Eye (tissue), 1 donor: ENCODE measurements at regions not wholly inside any gene's neighbourhood (a gene's known extent, or its start where the extent isn't known, plus 50 kb on each side); places are given as distances from the start of the nearest gene placed in this dataset.
"Not testable (repeated sequence)": the region's sequence is repeated elsewhere in the genome, so short reads cannot be mapped to it uniquely, and the experiment has no call there.

Source experiments
- DNase-seq: peaks from one replicate; pipeline ENCODE4 v3.0.0-alpha.2; 2015

DNA sequence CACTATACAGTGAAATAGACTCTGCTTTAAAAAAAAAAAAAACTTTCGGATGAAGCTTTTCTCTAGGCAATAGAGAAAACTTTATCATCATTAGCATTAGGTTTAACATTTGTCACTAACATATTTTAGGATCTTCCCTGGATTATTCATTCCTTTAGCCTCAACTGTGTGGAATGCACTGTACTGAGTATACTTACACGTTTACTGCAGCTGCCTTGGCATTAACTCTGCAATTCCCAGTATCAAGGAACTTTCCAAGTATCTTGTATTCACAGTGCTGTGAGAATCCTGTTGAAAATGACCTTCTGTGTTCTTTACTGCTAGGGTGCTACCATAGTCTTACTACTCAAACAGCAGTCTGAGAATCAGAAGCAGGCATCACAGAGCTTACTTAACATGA lies 328.2 kb upstream of the COL3A1 start:
- no peak for DNase-seq

DNA sequence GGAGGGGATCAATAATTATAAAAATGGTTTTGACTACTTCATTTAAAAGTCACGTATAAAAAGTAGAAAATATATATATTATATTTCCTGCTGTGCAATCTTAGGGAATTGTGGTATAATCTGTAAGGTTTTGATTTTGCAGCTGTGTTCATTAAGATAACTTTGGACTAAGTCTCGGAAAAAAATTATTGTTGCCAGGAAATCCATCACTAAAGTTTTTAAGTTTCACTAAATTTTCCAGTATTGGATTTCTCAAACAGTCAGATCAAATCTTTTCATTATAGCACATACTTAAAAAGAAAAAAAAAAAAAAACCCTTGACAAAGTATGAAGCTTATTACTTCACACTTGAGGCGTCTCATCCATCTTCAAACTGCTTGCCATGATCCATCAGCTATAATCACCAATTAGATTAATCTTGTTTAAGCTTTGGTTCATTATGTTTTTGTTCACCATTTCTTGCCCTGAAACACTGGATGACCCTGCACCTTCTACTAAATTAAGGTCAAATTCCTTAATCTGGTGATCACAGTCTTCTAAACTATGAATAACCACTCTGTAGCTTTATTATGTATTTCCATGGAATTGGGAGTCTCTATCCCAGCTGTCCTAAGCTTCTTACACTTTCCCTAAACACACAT lies 326.6 kb upstream of the COL3A1 start:
- peak; percentile 20 for DNase-seq

DNA sequence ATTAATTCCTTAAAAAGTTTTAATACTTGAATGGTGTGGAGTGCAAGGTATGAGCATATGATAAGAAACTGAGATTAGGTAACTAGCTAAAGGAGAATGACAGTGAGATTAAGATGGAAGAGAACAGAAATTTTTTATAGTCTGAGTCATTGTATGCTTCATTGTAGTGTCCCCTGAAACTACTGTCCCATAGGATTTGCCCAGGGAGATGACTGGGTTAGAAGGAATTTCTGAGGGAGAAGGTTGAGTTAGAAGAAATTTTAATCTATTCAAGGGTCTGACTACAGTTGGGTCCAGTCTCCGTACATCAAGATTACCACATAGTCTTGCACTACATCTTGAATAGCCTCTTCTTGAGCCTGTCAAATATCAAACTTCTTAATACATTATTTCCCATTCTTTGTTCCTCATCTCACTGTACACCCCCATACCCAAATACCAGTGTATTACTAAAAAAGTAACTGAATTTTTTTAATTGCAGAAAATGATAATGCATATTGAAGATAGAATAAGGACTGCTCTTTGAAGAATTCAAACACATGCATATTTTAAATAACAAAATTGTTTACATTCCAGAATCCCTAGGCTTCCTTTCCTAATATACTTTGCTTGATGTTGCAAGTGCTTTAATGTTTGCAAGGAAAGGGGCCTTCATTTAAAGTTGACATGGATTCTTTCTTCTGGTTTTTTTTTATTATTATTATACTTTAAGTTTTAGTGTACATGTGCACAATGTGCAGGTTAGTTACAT lies 314.3 kb upstream of the COL3A1 start:
- DNase-seq: no peak

DNA sequence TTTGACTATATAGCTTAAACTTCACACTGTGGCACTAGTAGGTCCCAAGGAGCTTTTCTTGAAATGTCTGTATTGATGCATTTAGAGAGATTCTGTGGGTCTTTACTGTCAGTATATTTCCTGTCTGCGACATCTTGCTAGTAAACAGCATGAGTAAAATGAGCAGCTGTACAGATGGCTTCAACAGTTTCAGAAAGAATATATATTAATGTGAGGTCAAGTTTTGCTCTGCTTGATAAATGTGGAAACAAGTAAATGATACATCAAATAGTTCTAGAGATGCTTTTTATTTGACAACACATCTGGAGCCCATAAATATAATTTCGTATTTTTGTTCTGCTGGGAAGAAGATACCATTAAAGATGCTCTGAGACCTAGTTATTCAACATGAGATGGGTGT lies 310.9 kb upstream of the COL3A1 start:
- DNase-seq: no peak

DNA sequence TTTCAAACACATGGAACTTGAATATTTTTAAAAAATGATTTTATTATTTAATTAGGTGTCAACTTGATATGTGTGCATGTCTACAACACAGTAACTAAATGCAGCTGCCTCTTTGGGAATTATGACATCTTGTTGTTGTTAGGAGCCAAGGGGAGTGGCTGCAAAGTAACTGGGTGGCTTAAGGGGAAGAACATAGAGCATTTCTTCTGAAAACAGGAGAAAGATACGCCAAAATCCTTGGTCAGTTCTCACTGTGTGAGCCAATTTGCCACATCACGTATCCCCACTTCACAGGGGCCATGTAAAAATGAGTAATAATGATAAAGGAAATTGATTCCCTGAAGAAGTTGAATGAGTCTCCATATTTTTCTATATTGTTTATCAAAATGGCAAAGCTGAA lies 309.8 kb upstream of the COL3A1 start:
- DNase-seq: peak; percentile 24

DNA sequence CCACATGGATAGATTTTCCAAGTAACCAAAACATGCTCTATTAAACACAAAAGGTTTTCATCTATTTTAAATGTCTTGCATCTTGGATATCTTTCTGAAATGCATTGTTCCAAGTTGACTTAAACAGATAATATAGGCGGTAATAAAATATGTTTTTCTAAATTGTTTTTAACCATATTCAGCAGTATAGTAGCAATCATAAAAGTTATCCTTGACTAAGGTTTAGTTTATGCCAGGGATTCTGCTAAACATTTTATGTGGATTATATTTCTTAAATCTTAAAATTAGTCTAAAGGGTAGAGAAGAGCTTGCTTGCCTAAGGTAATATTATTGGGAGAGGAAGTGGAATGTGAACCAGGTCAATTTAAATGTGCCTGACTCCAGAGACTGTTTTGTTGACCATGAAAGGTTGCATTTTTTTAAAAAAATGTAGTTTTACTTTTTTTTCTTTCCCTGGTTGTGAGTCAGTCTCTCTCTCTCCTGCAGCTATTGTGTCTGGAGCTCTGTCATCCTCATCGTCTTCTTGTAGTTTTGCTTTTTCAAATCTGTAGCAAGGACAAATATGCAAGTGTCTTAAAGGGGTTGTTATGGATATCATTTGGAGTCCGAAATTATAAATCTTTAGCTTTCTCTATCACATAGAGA lies 309.1 kb upstream of the COL3A1 start:
- peak; percentile 7 for DNase-seq

DNA sequence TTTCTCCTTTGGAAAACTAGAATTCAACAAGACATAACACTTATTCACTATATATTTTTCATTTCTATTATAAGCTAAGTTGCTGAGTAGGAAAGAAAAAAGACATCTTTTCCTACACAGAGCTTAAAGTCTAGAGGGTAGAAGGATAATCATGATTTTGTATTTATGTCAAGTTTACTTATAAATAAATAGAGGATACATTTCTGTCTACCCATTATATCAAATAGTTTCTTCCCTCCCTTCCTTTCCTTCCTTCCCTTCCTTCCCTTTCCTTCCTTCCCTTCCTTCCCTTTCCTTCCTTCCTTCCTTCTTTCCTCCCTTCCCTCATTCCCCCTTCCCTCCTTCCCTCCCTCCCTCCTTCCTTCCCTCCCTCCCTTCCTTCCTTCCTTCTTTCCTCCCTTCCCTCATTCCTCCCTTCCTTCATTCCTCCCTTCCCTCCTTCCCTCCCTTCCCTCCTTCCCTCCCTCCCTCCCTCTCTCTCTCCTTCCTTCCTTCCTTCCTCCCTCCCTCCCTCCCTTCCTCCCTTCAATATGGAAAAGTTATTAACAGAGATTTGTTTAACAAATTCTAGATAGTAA lies 308.4 kb upstream of the COL3A1 start:
- no peak for DNase-seq

DNA sequence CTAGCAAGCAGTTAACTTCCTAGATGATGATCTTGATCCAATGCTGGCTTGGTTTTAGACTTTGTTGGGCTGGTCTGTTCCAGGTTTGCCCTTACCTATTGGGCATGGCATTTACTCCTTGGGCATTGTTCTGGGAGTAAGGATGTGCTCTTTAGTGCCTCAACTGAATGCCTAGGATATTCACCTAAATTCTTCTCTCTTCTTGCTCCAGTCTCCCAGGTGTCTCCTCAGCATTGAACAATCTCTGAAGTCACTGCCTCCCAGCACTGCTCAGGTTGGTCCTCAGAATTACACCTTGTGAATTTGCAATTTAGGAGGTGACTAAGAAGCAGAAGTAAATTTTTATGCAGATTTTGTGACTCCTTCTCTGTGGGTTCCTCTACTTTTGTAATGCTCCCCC lies 307.7 kb upstream of the COL3A1 start:
- DNase-seq: no peak

DNA sequence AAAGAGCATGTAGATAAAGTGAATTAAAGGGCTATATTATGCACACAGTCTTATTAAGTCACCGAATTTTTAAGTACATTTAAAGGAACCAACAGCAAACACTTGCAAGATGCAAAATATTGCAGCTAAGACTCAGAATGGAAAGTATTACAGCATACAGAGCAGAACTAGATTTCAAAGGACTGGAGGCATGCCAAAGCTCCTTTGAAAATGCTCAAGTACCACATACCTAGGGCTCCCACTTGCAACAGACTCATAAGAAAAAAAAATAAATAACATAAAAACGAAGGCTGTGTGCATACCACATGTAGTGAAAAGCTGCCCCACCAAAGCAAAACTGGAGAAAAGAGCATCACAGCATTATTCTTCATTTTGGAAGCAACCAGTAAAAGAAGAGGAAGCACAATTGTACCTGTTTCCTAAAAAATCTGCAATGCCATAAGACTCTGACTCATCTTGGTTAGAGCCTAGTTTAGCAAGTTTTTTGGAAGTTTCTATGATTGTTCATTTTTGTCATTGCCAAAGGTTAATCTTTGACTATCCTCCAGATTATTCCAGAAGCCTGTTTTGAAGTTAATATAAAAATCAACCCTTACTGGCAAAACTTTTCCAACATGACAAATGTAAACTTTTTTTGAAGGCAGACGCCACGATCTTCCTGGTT lies 306.0 kb upstream of the COL3A1 start:
- DNase-seq: peak; percentile 31

DNA sequence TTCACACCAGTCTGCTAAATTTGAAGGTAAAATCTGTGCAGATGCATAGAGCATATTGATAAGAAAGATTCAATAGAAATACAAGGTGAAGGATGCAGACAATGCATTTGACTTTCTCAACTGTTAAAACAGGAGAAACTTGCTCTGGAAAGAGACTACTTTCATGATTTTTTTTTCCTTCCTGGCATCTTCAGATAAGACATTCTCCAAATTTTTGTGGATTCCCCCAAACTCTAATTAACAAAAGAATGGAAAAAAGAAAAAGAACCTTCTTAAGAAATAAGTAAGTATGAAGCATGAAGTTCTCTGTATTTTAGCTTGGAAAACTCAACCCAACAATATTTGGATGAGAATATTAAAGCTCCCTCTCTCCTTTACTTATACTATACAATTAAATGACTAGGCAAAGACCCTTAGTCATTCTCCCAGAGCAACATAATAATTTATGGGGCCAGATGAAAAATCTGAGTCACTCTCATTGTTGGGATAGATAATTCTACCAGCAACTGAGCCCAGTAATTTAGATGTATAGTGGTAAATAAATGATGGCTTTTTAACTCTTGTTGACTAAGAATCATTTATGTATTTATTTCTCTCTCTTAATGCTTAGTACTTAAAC lies 298.7 kb upstream of the COL3A1 start:
- no peak for DNase-seq

DNA sequence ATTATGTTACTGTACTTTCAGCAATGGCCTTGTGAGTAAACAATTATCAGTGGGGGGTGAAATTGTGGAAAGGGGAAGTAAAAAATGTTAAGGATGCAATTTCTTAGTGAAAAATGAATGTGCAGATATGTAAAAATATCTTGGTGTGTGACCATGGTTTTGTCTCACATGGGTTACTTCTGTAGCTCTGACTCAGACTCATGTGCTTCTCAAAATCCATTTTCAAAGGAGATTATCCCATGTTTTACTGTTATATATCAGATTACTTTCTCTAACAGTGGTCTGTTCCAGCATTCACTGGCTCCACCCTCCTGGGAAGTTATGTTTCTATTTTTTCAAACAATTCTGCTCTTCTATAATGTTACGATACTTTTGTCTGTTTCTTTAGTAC lies 298.2 kb upstream of the COL3A1 start:
- no peak for DNase-seq

DNA sequence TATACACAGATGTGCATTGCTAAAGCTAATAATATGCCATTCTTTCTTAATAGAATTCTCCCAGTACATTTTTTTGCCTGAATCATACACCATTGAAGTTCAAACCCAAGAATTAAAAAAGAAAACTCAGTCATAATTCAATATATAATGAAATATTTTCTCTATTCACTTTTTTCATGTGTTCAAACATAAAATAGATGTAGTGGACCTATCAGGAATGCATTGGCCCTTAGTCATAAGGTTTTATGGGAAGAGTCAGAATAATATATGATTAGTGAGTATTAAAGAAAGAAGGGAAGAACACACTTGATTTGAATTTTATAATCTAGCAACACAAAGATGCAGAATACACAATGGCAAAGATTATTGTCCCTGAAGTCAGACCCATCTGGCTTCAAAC lies 297.0 kb upstream of the COL3A1 start:
- no peak for DNase-seq

DNA sequence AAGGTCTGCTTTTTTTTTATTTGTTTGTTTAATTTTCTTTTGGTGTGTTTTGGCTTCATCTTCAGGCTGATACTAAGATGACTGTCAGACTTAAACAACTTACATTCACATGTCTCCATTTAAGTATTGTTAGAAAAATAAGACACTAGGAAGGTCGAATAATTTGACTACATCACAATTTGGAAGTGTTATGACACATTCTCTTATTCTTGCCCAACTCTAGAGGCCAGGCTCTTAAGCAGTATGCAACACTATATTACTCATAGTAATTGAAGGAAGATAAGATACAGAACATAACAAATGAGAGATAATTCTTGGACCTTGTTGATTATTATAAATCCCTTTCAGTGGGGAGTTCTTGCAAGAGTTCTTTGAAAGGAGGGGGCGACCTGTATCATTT lies 295.3 kb upstream of the COL3A1 start:
- DNase-seq: no peak

DNA sequence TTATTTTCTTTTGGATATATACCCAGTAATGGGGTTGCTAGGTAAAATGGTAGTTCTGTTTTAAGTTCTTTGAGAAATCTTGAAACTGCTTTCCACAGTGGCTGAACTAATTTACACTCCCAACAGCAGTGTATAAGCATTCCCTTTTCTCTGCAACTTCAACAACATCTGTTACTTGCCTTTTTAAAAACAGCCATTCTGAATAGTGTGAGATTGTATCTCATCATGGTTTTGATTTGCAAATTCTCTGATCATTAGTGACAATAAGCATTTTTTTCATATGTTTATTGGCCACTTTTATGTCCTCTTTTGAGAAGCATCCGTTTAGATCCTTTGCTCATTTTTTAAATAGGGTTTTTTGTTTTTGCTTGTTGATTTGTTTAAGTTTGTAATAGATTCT lies 291.3 kb upstream of the COL3A1 start:
- DNase-seq: no peak

DNA sequence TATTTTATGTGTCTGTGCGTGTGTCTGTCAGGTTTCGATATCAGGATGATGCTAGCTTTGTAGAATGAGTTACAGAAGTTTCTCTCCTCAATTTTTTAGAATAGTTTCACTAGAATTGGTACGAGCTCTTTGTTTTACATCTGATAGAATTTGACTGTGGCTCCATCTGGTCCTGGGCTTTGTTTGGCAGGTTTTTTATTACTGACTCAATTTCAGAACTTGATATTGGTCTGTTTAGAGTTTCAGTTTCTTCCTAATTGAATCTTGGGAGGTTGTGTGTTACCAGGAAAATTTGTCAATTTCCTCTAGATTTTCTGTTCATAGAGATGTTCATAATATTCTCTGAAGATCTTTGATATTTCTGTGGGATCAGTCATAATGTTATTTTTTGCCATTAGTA lies 289.4 kb upstream of the COL3A1 start:
- no peak for DNase-seq

DNA sequence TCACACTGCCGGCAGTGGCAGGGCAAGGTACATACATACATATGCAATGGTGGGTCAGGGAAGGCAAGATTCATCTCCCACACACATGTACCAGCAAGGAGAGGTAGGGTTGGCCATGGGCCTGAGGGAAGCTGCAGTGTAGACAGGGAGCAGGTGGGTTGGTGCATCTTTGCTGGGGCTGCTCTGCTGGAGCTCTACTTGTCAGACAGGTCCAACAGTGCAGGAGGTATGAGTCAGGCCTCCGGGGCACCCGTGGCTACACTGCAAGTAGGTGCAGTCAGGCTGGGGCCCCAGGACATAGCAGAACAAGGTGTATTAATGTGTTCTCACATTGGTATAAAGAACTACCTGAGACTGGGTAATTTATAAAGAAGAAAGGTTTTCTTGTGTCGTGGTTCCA lies 281.1 kb upstream of the COL3A1 start:
- no peak for DNase-seq

DNA sequence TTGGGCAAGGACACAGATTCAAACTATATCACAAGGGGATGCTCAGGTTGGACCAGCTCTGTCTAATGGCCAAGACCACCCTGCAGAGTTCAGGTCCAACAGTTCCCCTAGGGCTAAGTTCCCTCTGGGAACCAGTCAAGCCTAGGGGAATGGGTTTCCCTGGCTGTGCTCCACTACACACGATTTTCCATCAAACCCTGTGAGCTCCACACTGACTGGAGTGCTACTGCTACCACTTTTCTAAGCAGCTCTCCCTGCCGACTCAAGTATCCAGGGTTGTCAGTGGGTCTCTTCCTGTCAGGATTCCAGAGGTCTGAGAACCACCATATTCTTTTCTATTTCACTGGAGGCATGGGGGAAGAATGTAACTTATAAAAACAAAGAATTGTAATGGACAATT lies 280.4 kb upstream of the COL3A1 start:
- DNase-seq: no peak

DNA sequence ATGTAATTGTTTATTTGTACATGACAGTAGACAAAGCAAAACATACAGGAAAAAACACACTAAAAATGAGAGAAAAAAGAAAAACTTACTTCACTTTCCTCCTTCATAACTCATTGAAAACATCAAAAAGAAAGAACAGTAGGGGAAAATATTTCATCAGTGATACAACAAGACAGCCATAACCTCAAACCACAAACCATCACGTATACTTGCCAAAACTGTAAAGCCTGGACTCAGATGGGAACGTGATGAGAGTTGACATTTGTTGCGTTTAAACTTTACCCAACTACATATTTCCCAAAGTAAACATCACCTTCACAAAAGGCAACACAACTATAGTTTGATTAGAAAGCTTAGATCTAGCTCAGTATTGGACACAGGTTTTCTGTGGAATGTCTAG lies 278.2 kb upstream of the COL3A1 start:
- DNase-seq: peak; percentile 38

DNA sequence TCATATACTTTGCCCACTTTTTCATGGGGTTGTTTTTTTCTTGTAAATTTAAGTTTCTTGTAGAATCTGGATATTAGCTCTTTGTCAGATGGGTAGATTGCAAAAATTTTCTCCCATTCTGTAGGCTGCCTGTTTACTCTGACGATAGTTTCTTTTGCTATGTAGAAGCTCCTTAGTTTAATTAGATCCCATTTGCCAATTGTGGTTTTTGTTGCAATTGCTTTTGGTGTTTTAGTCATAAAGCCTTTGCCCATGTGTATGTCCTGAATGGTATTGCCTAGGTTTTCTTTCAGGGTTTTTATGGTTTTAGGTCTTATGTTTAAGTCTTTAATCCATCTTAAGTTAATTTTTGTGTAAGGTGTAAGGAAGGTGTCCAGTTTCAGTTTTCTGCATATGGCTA lies 276.0 kb upstream of the COL3A1 start:
- not testable (repeated sequence) for DNase-seq

DNA sequence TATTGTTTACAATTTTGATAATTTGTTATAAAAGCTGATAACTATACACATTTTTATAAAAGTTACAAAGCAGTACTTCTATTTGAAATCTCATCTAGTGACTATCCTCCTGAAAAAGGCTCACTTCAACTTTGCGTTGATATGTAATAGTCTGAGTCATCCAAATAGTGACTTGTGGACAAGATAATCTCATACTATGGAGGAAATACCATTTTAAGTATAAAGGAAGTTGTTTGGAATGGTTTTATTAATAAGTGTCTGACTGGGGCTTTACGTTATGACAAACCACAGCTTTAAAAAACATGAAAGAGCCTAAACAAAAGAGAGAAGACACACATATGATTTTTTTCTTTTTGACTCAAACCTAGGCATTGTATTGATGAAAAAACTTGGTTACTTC lies 272.3 kb upstream of the COL3A1 start:
- no peak for DNase-seq

DNA sequence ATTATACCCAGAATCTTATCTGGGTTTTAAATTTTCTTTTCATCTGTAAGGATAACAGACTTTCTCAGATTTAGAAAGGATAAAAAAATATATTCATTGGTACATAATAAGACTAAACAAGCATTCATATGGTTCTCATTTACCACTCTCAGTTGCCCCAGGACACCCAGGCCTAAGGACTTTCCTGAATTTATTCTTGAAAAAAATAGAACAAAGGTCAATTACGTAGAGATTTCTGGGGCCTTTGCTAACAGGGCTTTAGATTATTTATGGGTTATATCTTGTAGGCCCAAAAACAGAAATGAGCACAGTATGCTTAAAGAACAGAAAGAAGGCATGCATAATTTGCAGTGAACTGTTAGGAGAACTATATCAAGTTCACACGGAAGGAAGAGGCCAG lies 269.0 kb upstream of the COL3A1 start:
- no peak for DNase-seq

DNA sequence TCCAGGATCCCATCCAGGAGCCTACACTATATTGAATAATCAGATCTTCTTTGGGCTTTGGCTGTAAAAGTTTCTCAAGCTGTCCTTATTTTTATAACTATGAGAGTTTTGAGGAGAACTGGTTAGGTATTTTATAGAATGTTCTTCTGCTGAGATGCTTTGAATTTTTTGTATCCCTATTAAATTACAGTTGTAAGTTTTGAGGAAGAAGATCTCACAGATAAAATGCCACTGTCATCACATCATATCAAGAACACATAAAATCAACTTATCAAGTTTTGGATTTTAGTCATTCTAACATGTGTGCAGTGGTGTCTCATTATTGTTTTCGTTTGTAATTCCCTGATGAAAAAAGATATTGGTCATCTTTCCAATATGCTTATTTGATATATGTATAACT lies 260.2 kb upstream of the COL3A1 start:
- no peak for DNase-seq
